GM23338 (cell line): ENCODE measurements at regions not wholly inside any gene's neighbourhood (a gene's known extent, or its start where the extent isn't known, plus 50 kb on each side); places are given as distances from the start of the nearest gene placed in this dataset.

Experiments used
- ATAC-seq: fragments of 200-7000 bp; cut with Tn5 transposase; 3 replicates; pipeline ENCODE4 v1.9.1; 2020
- DNase-seq: peaks from one replicate; pipeline ENCODE4 v3.0.0-alpha.2; 2015; ENCODE audit warnings: low spot score
- H2AFZ ChIP-seq: fragments of 200-600 bp; sonication (generic); 2 replicates; pipeline ENCODE4 v1.8.0; 2016; ENCODE audit warnings: antibody characterized with exemption, mild to moderate bottlenecking, moderate library complexity
- H3F3A ChIP-seq: fragments of 200-600 bp; sonication (generic); replicated peaks from 2 replicates; pipeline ENCODE4 v1.8.0; 2017; ENCODE audit warnings: antibody characterized with exemption, mixed run types, low read depth
- H3K27ac ChIP-seq: fragments of 200-600 bp; sonication (generic); 2 replicates; pipeline ENCODE4 v1.6.1; 2016; ENCODE audit warnings: low read depth
- H3K27me3 ChIP-seq: fragments of 200-600 bp; sonication (generic); 2 replicates; pipeline ENCODE4 v1.8.0; 2016; ENCODE audit warnings: mild to moderate bottlenecking, mixed run types, moderate library complexity; ENCODE audit not compliant: insufficient read depth
- H3K36me3 ChIP-seq: fragments of 200-600 bp; sonication (generic); 2 replicates; pipeline ENCODE4 v1.8.0; 2016; ENCODE audit warnings: mild to moderate bottlenecking; ENCODE audit not compliant: insufficient read depth
- H3K4me1 ChIP-seq: fragments of 200-600 bp; sonication (generic); 2 replicates; pipeline ENCODE4 v1.8.0; 2016; ENCODE audit warnings: mild to moderate bottlenecking, moderate library complexity; ENCODE audit not compliant: insufficient read depth
- H3K4me2 ChIP-seq: fragments of 200-600 bp; sonication (generic); 2 replicates; pipeline ENCODE4 v1.7.1; 2017; ENCODE audit warnings: mixed run types
- H3K4me3 ChIP-seq: fragments of 200-600 bp; sonication (generic); 2 replicates; pipeline ENCODE4 v1.6.1; 2016; ENCODE audit warnings: mixed run types
- H3K79me2 ChIP-seq: fragments of 200-600 bp; sonication (generic); replicated peaks from 2 replicates; pipeline ENCODE4 v1.8.0; 2017; ENCODE audit warnings: mild to moderate bottlenecking; ENCODE audit not compliant: insufficient read depth
- H3K9me2 ChIP-seq: fragments of 200-600 bp; sonication (generic); 2 replicates; pipeline ENCODE4 v1.8.0; 2017; ENCODE audit not compliant: insufficient read depth
- H4K20me1 ChIP-seq: fragments of 200-600 bp; sonication (generic); replicated peaks from 2 replicates; pipeline ENCODE4 v1.8.0; 2017; ENCODE audit warnings: mild to moderate bottlenecking; ENCODE audit not compliant: insufficient read depth
- H3K27ac Mint-ChIP-seq: 2 replicates; pipeline ENCODE4 v1.8.0; 2020; ENCODE audit warnings: inconsistent platforms, mild to moderate bottlenecking, moderate library complexity, mixed read lengths
- H3K27me3 Mint-ChIP-seq: 3 replicates; pipeline ENCODE4 v1.8.0; 2022; ENCODE audit warnings: low read depth, mild to moderate bottlenecking, moderate library complexity, mixed read lengths, inconsistent platforms; ENCODE audit not compliant: insufficient read depth, poor library complexity
- H3K36me3 Mint-ChIP-seq: 3 replicates; pipeline ENCODE4 v1.8.0; 2021; ENCODE audit warnings: low read depth, mild to moderate bottlenecking, inconsistent platforms, moderate library complexity, mixed read lengths
- H3K4me1 Mint-ChIP-seq: 3 replicates; pipeline ENCODE4 v1.8.0; 2020; ENCODE audit warnings: mild to moderate bottlenecking, inconsistent platforms, mixed read lengths
- H3K4me3 Mint-ChIP-seq: 3 replicates; pipeline ENCODE4 v1.8.0; 2021; ENCODE audit warnings: moderate library complexity, mild to moderate bottlenecking, inconsistent platforms, mixed read lengths
- H3K9me3 Mint-ChIP-seq: 3 replicates; pipeline ENCODE4 v1.8.0; 2020; ENCODE audit warnings: moderate library complexity, mild to moderate bottlenecking, inconsistent platforms, mixed read lengths
- POLR2AphosphoS5 ChIP-seq: IDR thresholded peaks from 2 replicates; pipeline ENCODE4 v1.6.1; 2016; ENCODE audit warnings: antibody characterized with exemption, low read depth
- TF ChIP-seq, protein P1 (sequence below), 2 experiments: fragments of 200-600 bp in 1 of 2; sonication (generic) in 1 of 2; conservative IDR thresholded peaks; 2 replicates each; pipeline versions ENCODE4 v1.5.1 to v1.6.1; 2016 to 2017; ENCODE audit warnings: antibody characterized with exemption in 2 of 2, low read depth in 2 of 2, mild to moderate bottlenecking in 2 of 2, moderate library complexity in 1 of 2
- TF ChIP-seq, protein P2 (sequence below): IDR thresholded peaks from one replicate; pipeline ENCODE4 v1.6.1; 2018; ENCODE audit warnings: antibody characterized with exemption; ENCODE audit not compliant: unreplicated experiment
- TF ChIP-seq, protein P3 (sequence below): fragments of 250-450 bp; sonication (Bioruptor Pico); IDR thresholded peaks from 2 replicates; pipeline ENCODE4 v1.5.0; 2020; ENCODE audit warnings: mild to moderate bottlenecking, moderate library complexity

DNA sequence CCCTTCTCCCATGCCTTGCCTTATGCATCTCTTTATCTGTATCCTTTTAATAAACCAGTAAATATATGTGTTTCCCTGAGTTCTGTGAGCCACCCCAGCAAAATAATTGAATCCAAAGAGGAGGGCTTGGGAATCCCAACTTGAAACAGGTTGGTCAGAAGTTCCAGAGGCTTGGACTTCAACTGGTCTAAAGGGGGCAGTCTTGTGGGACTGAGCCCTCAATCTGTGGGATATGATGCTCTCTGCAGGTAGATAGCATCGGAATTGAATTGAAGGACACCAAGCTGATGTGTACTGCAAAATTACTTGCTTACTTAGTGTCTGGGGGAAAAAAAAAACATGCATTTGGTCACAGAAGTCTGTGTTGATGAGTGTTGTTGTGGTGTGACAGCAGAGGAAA lies 1033.5 kb upstream of the TMEFF2 start:
- H3K4me3 Mint-ChIP-seq, result no peak overlapping the region
- H3K27ac Mint-ChIP-seq, result no peak overlapping the region
- ATAC-seq, result 0 out of 3 replicates have a peak, but pooled peaks have one; percentile 26
- no peaks in the 10 kb centered on the region for H3K27me3 ChIP-seq
- no peaks in the 10 kb centered on the region for H3K27me3 Mint-ChIP-seq
- H3K4me2 ChIP-seq, result no peak overlapping the region
- no peaks in the 10 kb centered on the region for H3K9me3 Mint-ChIP-seq
- H3K4me3 ChIP-seq, result no peak overlapping the region
- H2AFZ ChIP-seq, result no peak overlapping the region
- no peaks in the 10 kb centered on the region for H3K4me1 ChIP-seq
- TF ChIP-seq POLR2AphosphoS5, result no peak
- TF ChIP-seq, protein P1, sequence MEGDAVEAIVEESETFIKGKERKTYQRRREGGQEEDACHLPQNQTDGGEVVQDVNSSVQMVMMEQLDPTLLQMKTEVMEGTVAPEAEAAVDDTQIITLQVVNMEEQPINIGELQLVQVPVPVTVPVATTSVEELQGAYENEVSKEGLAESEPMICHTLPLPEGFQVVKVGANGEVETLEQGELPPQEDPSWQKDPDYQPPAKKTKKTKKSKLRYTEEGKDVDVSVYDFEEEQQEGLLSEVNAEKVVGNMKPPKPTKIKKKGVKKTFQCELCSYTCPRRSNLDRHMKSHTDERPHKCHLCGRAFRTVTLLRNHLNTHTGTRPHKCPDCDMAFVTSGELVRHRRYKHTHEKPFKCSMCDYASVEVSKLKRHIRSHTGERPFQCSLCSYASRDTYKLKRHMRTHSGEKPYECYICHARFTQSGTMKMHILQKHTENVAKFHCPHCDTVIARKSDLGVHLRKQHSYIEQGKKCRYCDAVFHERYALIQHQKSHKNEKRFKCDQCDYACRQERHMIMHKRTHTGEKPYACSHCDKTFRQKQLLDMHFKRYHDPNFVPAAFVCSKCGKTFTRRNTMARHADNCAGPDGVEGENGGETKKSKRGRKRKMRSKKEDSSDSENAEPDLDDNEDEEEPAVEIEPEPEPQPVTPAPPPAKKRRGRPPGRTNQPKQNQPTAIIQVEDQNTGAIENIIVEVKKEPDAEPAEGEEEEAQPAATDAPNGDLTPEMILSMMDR (conservative IDR thresholded peaks at IDR 0.05; ENCODE audit: low read depth in 2 of 2), result peak; percentile 43 to 73
- TF ChIP-seq, protein P2, sequence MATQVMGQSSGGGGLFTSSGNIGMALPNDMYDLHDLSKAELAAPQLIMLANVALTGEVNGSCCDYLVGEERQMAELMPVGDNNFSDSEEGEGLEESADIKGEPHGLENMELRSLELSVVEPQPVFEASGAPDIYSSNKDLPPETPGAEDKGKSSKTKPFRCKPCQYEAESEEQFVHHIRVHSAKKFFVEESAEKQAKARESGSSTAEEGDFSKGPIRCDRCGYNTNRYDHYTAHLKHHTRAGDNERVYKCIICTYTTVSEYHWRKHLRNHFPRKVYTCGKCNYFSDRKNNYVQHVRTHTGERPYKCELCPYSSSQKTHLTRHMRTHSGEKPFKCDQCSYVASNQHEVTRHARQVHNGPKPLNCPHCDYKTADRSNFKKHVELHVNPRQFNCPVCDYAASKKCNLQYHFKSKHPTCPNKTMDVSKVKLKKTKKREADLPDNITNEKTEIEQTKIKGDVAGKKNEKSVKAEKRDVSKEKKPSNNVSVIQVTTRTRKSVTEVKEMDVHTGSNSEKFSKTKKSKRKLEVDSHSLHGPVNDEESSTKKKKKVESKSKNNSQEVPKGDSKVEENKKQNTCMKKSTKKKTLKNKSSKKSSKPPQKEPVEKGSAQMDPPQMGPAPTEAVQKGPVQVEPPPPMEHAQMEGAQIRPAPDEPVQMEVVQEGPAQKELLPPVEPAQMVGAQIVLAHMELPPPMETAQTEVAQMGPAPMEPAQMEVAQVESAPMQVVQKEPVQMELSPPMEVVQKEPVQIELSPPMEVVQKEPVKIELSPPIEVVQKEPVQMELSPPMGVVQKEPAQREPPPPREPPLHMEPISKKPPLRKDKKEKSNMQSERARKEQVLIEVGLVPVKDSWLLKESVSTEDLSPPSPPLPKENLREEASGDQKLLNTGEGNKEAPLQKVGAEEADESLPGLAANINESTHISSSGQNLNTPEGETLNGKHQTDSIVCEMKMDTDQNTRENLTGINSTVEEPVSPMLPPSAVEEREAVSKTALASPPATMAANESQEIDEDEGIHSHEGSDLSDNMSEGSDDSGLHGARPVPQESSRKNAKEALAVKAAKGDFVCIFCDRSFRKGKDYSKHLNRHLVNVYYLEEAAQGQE, result no peak
- TF ChIP-seq, protein P3, sequence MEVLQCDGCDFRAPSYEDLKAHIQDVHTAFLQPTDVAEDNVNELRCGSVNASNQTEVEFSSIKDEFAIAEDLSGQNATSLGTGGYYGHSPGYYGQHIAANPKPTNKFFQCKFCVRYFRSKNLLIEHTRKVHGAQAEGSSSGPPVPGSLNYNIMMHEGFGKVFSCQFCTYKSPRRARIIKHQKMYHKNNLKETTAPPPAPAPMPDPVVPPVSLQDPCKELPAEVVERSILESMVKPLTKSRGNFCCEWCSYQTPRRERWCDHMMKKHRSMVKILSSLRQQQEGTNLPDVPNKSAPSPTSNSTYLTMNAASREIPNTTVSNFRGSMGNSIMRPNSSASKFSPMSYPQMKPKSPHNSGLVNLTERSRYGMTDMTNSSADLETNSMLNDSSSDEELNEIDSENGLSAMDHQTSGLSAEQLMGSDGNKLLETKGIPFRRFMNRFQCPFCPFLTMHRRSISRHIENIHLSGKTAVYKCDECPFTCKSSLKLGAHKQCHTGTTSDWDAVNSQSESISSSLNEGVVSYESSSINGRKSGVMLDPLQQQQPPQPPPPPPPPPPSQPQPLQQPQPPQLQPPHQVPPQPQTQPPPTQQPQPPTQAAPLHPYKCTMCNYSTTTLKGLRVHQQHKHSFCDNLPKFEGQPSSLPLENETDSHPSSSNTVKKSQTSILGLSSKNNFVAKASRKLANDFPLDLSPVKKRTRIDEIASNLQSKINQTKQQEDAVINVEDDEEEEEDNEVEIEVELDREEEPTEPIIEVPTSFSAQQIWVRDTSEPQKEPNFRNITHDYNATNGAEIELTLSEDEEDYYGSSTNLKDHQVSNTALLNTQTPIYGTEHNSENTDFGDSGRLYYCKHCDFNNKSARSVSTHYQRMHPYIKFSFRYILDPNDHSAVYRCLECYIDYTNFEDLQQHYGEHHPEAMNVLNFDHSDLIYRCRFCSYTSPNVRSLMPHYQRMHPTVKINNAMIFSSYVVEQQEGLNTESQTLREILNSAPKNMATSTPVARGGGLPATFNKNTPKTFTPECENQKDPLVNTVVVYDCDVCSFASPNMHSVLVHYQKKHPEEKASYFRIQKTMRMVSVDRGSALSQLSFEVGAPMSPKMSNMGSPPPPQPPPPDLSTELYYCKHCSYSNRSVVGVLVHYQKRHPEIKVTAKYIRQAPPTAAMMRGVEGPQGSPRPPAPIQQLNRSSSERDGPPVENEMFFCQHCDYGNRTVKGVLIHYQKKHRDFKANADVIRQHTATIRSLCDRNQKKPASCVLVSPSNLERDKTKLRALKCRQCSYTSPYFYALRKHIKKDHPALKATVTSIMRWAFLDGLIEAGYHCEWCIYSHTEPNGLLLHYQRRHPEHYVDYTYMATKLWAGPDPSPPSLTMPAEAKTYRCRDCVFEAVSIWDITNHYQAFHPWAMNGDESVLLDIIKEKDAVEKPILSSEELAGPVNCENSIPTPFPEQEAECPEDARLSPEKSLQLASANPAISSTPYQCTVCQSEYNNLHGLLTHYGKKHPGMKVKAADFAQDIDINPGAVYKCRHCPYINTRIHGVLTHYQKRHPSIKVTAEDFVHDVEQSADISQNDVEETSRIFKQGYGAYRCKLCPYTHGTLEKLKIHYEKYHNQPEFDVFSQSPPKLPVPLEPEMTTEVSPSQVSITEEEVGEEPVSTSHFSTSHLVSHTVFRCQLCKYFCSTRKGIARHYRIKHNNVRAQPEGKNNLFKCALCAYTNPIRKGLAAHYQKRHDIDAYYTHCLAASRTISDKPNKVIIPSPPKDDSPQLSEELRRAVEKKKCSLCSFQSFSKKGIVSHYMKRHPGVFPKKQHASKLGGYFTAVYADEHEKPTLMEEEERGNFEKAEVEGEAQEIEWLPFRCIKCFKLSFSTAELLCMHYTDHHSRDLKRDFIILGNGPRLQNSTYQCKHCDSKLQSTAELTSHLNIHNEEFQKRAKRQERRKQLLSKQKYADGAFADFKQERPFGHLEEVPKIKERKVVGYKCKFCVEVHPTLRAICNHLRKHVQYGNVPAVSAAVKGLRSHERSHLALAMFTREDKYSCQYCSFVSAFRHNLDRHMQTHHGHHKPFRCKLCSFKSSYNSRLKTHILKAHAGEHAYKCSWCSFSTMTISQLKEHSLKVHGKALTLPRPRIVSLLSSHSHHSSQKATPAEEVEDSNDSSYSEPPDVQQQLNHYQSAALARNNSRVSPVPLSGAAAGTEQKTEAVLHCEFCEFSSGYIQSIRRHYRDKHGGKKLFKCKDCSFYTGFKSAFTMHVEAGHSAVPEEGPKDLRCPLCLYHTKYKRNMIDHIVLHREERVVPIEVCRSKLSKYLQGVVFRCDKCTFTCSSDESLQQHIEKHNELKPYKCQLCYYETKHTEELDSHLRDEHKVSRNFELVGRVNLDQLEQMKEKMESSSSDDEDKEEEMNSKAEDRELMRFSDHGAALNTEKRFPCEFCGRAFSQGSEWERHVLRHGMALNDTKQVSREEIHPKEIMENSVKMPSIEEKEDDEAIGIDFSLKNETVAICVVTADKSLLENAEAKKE (CRISPR knock-in tag), result 0 out of 2 replicates have a peak, but pooled peaks have one; percentile 8
- no peaks in the 10 kb centered on the region for H3K4me1 Mint-ChIP-seq
- no peaks in the 10 kb centered on the region for H3K9me2 ChIP-seq
- peak; percentile 37 for DNase-seq
- H3K27ac ChIP-seq, result no peak overlapping the region
- no peaks in the 10 kb centered on the region for H3K79me2 ChIP-seq
- H4K20me1 ChIP-seq, result no peaks in the 10 kb centered on the region
- H3F3A ChIP-seq, result no peaks in the 10 kb centered on the region
- H3K36me3 Mint-ChIP-seq, result no peaks in the 10 kb centered on the region
- no peaks in the 10 kb centered on the region for H3K36me3 ChIP-seq
